ENCODE measurements at regions not wholly inside any gene's neighbourhood (a gene's known extent, or its start where the extent isn't known, plus 50 kb on each side); places are given as distances from the start of the nearest gene placed in this dataset.

DNA sequence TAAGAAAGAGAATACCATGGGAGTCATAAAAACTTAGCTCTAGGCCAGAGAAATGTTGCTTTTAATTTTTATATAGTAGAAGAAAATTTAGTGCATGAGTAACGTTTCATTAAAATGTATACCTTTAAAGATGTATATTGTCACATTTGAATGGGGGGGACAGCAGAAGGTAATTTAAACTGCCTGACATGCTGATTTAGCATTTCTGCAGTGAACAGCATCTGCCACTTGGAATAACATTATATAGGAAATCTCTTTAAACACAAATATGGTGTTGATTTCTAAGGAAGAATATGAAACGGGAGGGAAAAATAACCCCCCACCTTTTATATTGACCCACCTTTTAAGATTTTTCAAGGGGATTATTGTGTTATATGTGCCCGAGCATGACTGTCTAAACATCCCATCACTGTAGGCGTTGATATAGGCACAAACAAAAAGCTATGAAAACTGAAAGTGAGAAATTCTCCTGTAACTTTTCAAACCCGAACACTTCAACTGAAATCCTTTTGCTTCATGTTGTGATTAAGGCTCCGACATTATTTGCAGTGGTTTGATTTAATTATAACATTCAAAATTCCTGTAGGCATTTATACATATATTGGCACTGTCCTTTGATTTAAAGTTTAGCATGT, 244.7 kb upstream of the CELF2 start:
- no peak for TF ChIP-seq CTCF (IDR thresholded peaks at IDR 0.05; ENCODE audit: borderline replicate concordance, insufficient read depth, low read depth, low read length)
- H3K4me3 ChIP-seq (ENCODE audit: low read depth, low read length): no peak overlapping the region

DNA sequence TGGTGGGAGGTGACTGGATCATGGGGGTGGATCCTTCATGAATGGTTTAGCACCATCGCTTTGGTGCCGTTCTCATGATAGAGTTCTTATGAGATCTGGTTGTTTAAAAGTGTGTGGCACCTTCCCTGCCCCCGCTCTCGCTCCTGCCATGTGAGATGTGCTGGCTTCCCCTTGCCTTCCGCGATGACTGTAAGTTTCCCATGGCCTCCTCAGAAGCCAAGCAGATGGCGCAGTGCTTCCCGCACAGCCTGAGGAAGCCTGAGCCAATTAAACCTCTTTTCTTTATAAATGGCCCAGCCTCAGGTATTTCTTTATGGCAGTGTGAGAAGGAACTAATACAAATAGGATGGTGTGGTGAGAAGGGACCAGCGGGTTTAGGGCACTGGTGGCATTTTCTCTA, 243.3 kb upstream of the CELF2 start:
- TF ChIP-seq CTCF (IDR thresholded peaks at IDR 0.05; ENCODE audit: borderline replicate concordance, insufficient read depth, low read depth, low read length): no peak
- no peak overlapping the region for H3K4me3 ChIP-seq (ENCODE audit: low read depth, low read length)

GRCh38 chr10:10776363-10776762, 241.3 kb upstream of the CELF2 start:
- TF ChIP-seq CTCF (IDR thresholded peaks at IDR 0.05; ENCODE audit: borderline replicate concordance, insufficient read depth, low read depth, low read length): no peak
- H3K4me3 ChIP-seq (ENCODE audit: low read depth, low read length): no peak overlapping the region

DNA sequence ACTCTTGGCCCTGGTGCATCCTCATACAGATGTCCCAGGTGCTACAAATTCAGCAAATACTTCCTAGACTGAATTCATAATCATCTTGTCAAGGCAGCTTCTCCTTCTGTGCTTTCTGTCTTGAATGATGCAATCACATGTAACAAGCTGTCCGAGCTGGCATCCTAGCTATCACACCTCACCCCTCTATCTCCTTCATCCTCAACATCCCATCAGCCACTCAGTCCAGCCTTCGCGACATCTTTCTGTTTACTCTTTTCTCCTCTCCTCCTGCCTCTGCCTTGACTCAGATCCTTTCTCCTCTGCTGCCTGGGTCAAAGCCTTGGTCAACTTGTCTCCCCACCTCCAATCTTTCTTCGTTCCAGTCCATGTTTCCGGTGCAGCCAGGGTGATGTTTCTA, 240.4 kb upstream of the CELF2 start:
- no peak overlapping the region for H3K4me3 ChIP-seq (ENCODE audit: low read depth, low read length)
- no peak for TF ChIP-seq CTCF (IDR thresholded peaks at IDR 0.05; ENCODE audit: borderline replicate concordance, insufficient read depth, low read depth, low read length)

DNA sequence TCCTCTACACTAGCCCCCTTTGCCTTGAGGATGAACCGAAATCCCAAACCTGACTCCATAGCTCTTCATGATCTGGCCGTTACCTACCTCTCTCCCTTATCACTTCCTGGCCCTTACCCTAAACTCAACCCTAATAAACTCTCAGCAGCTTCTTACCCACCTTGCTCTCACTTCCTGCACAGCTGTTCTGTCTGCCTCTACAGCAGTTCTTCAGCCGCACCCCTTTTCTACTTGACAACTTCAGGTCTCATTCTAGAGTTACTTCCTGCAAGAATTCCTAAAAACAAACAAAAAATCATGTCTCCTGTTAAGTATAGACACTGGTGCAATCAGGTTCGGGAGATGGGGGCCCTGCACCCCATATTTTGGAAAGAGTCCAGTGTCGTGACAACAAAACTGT, 239.9 kb upstream of the CELF2 start:
- TF ChIP-seq CTCF (IDR thresholded peaks at IDR 0.05; ENCODE audit: borderline replicate concordance, insufficient read depth, low read depth, low read length): no peak
- H3K4me3 ChIP-seq (ENCODE audit: low read depth, low read length): no peak overlapping the region

- no peak for TF ChIP-seq CTCF (IDR thresholded peaks at IDR 0.05; ENCODE audit: borderline replicate concordance, insufficient read depth, low read depth, low read length)
- no peak overlapping the region for H3K4me3 ChIP-seq (ENCODE audit: low read depth, low read length)
Measured at GRCh38 chr10:10778959-10779358, 238.7 kb upstream of the CELF2 start.

- no peak for TF ChIP-seq CTCF (IDR thresholded peaks at IDR 0.05; ENCODE audit: borderline replicate concordance, insufficient read depth, low read depth, low read length)
- no peak overlapping the region for H3K4me3 ChIP-seq (ENCODE audit: low read depth, low read length)
Measured at GRCh38 chr10:10779511-10779910, 238.2 kb upstream of the CELF2 start.

Measured in GM12875 (cell line).